CD14-positive monocyte (primary cell): ENCODE measurements at regions not wholly inside any gene's neighbourhood (a gene's known extent, or its start where the extent isn't known, plus 50 kb on each side); places are given as distances from the start of the nearest gene placed in this dataset.

ENCODE experiments used
- DNase-seq, 3 donors: peaks; one replicate each; pipeline ENCODE4 v3.0.0-alpha.2; 2011 to 2022
- H2AFZ ChIP-seq: 2 replicates; pipeline ENCODE4 v1.6.0; 2012; ENCODE audit warnings: mild to moderate bottlenecking, low read depth, low read length, inconsistent platforms; ENCODE audit not compliant: insufficient read depth, poor library complexity, severe bottlenecking
- H3K27ac ChIP-seq, 2 donors: 1 replicate in 1 of 2; 2 replicates in 1 of 2; pipeline ENCODE4 v1.5.1; 2012 to 2013; ENCODE audit warnings: low read length in 2 of 2, control low read depth in 1 of 2, inconsistent platforms in 1 of 2, low read depth in 1 of 2, mild to moderate bottlenecking in 1 of 2
- H3K27me3 ChIP-seq, 2 donors: one replicate each; pipeline versions ENCODE4 v1.6.0 to v1.6.1; 2011 to 2013; ENCODE audit warnings: low read length in 2 of 2; ENCODE audit not compliant: control insufficient read depth in 2 of 2, insufficient read depth in 2 of 2
- H3K36me3 ChIP-seq, 2 donors: replicated peaks in 1 of 2; 1 replicate in 1 of 2; 2 replicates in 1 of 2; pipeline versions ENCODE4 v1.5.1 to v1.6.1; 2012 to 2013; ENCODE audit warnings: low read length in 2 of 2, control low read depth in 1 of 2, inconsistent platforms in 1 of 2, mild to moderate bottlenecking in 1 of 2; ENCODE audit not compliant: insufficient read depth in 2 of 2, control insufficient read depth in 1 of 2
- H3K4me1 ChIP-seq, 2 donors: 1 replicate in 1 of 2; 2 replicates in 1 of 2; pipeline versions ENCODE4 v1.5.1 to v1.6.1; 2012 to 2013; ENCODE audit warnings: low read length in 2 of 2, control low read depth in 1 of 2, inconsistent platforms in 1 of 2, mild to moderate bottlenecking in 1 of 2, moderate library complexity in 1 of 2; ENCODE audit not compliant: insufficient read depth in 2 of 2, control insufficient read depth in 1 of 2
- H3K4me2 ChIP-seq: replicated peaks from 2 replicates; pipeline ENCODE3; 2012; ENCODE audit warnings: low read length, moderate library complexity, mild to moderate bottlenecking; ENCODE audit not compliant: poor library complexity, severe bottlenecking; ENCODE audit errors: extremely low read depth
- H3K4me3 ChIP-seq, 3 experiments: fragments of 200-600 bp in 1 of 3; sonication (generic) in 1 of 3; replicated peaks in 1 of 3; 1 replicate in 2 of 3; 2 replicates in 1 of 3; pipeline ENCODE4 v1.5.1; 2011 to 2013; ENCODE audit warnings: low read length in 3 of 3, mild to moderate bottlenecking in 3 of 3, control low read depth in 2 of 3, low read depth in 2 of 3, inconsistent platforms in 1 of 3, moderate library complexity in 1 of 3
- H3K79me2 ChIP-seq: 2 replicates; pipeline ENCODE4 v1.6.0; 2012; ENCODE audit warnings: mild to moderate bottlenecking, control low read depth, inconsistent platforms, low read length, moderate library complexity; ENCODE audit not compliant: insufficient read depth
- H3K9ac ChIP-seq: 2 replicates; pipeline ENCODE4 v1.6.0; 2017; ENCODE audit warnings: low read length, mild to moderate bottlenecking; ENCODE audit not compliant: insufficient read depth, poor library complexity, severe bottlenecking
- H3K9me3 ChIP-seq, 2 donors: replicated peaks in 1 of 2; 1 replicate in 1 of 2; 2 replicates in 1 of 2; pipeline versions ENCODE4 v1.5.1 to v1.6.1; 2012 to 2013; ENCODE audit warnings: low read length in 2 of 2, control low read depth in 1 of 2; ENCODE audit not compliant: control insufficient read depth in 1 of 2, insufficient read depth in 1 of 2
- H4K20me1 ChIP-seq: 2 replicates; pipeline ENCODE4 v1.6.0; 2012; ENCODE audit warnings: mild to moderate bottlenecking, low read length, control low read depth, moderate library complexity; ENCODE audit not compliant: insufficient read depth
- H3K27ac Mint-ChIP-seq, 7 donors: one replicate each; pipeline ENCODE4 v1.8.0; 2020; ENCODE audit warnings: mild to moderate bottlenecking in 7 of 7, mixed read lengths in 7 of 7, moderate library complexity in 6 of 7, inconsistent platforms in 2 of 7
- H3K27me3 Mint-ChIP-seq, 3 donors: one replicate each; pipeline ENCODE4 v1.8.0; 2021 to 2022; ENCODE audit warnings: low read depth in 3 of 3, mild to moderate bottlenecking in 3 of 3, mixed read lengths in 3 of 3, moderate library complexity in 3 of 3, inconsistent platforms in 1 of 3
- H3K36me3 Mint-ChIP-seq, 2 donors: one replicate each; pipeline ENCODE4 v1.8.0; 2020; ENCODE audit warnings: mixed read lengths in 2 of 2, inconsistent platforms in 1 of 2, mild to moderate bottlenecking in 1 of 2
- H3K4me1 Mint-ChIP-seq: one replicate; pipeline ENCODE4 v1.8.0; 2020; ENCODE audit warnings: mild to moderate bottlenecking, mixed read lengths
- H3K4me3 Mint-ChIP-seq, 2 donors: one replicate each; pipeline ENCODE4 v1.8.0; 2020; ENCODE audit warnings: mild to moderate bottlenecking in 2 of 2, mixed read lengths in 2 of 2, moderate library complexity in 1 of 2
- H3K9me3 Mint-ChIP-seq, 7 donors: one replicate each; pipeline ENCODE4 v1.8.0; 2020 to 2022; ENCODE audit warnings: mixed read lengths in 7 of 7, mild to moderate bottlenecking in 6 of 7, moderate library complexity in 6 of 7, inconsistent platforms in 2 of 7
- CTCF ChIP-seq: fragments of 200-600 bp; IDR thresholded peaks from one replicate; pipeline ENCODE4 v1.8.0; 2022; ENCODE audit warnings: antibody characterized with exemption, mild to moderate bottlenecking
- WGBS: methylation state at CpG from one replicate; pipeline ENCODE4 v1.1.5; 2013; ENCODE audit warnings: missing lambda C conversion rate; ENCODE audit not compliant: insufficient coverage; 5-methylcytosine and 5-hydroxymethylcytosine counted together
- intact Hi-C, 2 donors: fragments of 100-400 bp; cut with micrococcal nuclease; formaldehyde crosslinking; loops; one replicate each; pipeline versions ENCODE4 v1.15.0 to v1.15.1; 2023

- TF ChIP-seq CTCF: no peak
- no peak overlapping the region for H2AFZ ChIP-seq
- Mint-ChIP-seq H3K27me3 (no peaks in the 10 kb centered on the region), H3K36me3 (no peaks in the 10 kb centered on the region), H3K27ac (no peak overlapping the region), H3K9me3 (peaks cover 0 to 5% (median 1%) of the 10 kb centered on the region in 7 donors), H3K4me1 (no peaks in the 10 kb centered on the region), H3K4me3 (no peak overlapping the region)
- intact Hi-C loops: no loop called here
- H3K79me2 ChIP-seq: no peaks in the 10 kb centered on the region
- no CpG with 5 or more reads among the region's 2 CpGs for WGBS
- H3K36me3 ChIP-seq: no peaks in the 10 kb centered on the region
- H3K4me1 ChIP-seq: no peaks in the 10 kb centered on the region
- H3K27ac ChIP-seq: no peak overlapping the region
- H3K9me3 ChIP-seq: peaks cover 3 to 4% of the 10 kb centered on the region in 2 donors
- H4K20me1 ChIP-seq: no peaks in the 10 kb centered on the region
- DNase-seq: no peak
- H3K4me3 ChIP-seq: no peak overlapping the region
- no peaks in the 10 kb centered on the region for H3K27me3 ChIP-seq
- no peak overlapping the region for H3K4me2 ChIP-seq
- no peak overlapping the region for H3K9ac ChIP-seq
Observed at GRCh38 chr9:12133416-12133815, 559.8 kb upstream of the TYRP1 start.

GRCh38 chr9:12141422-12141821 lies 551.8 kb upstream of the TYRP1 start:
- no peak overlapping the region for H3K4me3 Mint-ChIP-seq
- Histone ChIP-seq H3K27me3 (no peaks in the 10 kb centered on the region), H3K36me3 (no peaks in the 10 kb centered on the region), H3K9me3 (peaks cover 3 to 4% of the 10 kb centered on the region in 2 donors), H3K79me2 (no peaks in the 10 kb centered on the region), H3K27ac (no peak overlapping the region), H4K20me1 (no peaks in the 10 kb centered on the region), H3K9ac (no peak overlapping the region), H3K4me2 (no peak overlapping the region), H2AFZ (no peak overlapping the region), H3K4me1 (no peaks in the 10 kb centered on the region), H3K4me3 (no peak overlapping the region)
- WGBS: no CpG with 5 or more reads among the region's 2 CpGs
- TF ChIP-seq CTCF: no peak
- no peaks in the 10 kb centered on the region for H3K36me3 Mint-ChIP-seq
- H3K27me3 Mint-ChIP-seq: peaks cover 0 to 2% (median 0%) of the 10 kb centered on the region in 3 donors
- no peaks in the 10 kb centered on the region for H3K4me1 Mint-ChIP-seq
- no peak for DNase-seq
- intact Hi-C loops: no loop called here
- peaks cover 0 to 6% (median 2%) of the 10 kb centered on the region in 7 donors for H3K9me3 Mint-ChIP-seq
- H3K27ac Mint-ChIP-seq: no peak overlapping the region
